Activated CD4-positive, alpha-beta T cell treated with anti-CD3 and anti-CD28 coated beads, Interleukin-2, Interleukin-6, amounts not matched to agents 100 ng/mL and 50 ng/mL, durations not matched to agents 16 hours and 8 hours (primary cell): ENCODE measurements at regions not wholly inside any gene's neighbourhood (a gene's known extent, or its start where the extent isn't known, plus 50 kb on each side); places are given as distances from the start of the nearest gene placed in this dataset.
"Not testable (repeated sequence)": the region's sequence is repeated elsewhere in the genome, so short reads cannot be mapped to it uniquely, and the experiment has no call there.

Source experiments
- DNase-seq: peaks from one replicate; pipeline ENCODE4 v3.0.0-alpha.2; 2020

GRCh38 chr10:2414039-2414438, 653.3 kb upstream of the PFKP start:
- DNase-seq = no peak

DNA sequence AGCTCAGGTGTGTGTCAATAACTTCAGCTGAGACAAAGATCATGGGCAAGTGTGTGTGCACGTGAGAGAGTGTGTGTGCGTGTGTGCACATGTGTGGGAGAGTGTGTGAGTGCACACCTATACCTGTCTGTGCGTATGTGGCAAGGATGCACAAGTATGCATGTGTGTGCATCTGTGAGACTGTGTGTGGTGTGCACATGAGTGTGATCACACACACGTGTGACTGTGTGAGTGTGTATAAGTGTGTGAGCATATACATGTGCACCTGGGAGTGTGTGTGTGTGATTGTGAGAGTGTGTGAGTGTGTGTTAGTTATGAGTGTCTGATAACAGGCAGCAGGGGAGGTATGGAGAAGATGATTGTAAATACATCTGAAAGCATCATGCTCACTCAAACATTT, 657.3 kb upstream of the PFKP start:
- no peak for DNase-seq

- DNase-seq = no peak
These were observed 664.1 kb upstream of the ADARB2 start for GRCh38 chr10:2401459-2401858.

- no peak for DNase-seq
These were observed 662.2 kb upstream of the ADARB2 start for GRCh38 chr10:2399482-2399881.

DNA sequence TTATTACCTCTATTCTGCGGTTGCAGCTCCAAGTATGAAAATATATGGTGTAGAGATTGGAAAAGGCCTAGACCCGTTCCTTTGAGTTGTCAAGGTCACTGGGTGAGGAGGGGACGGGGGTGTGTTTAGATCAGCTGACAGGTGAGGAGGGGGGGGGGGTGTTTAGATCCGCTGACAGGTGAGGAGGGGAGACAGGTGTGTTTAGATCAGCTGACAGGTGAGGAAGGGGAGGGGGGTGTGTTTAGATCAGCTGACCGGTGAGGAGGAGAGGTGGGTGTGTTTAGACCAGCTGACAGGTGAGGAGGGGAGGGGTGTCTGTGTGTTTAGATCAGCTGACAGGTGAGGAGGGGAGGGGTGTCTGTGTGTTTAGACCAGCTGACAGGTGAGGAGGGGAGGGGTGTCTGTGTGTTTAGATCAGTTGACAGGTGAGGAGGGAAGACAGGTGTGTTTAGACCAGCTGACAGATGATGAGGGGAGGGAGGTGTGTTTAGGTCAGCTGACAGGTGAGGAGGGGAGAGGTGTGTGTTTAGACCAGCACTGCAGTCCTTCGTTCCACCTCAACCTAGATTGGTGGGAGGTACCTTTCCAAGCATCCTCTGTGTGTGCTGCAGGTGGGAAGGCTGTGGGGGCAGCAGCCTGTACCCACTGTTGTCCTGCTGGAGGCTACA, 655.0 kb upstream of the ADARB2 start:
- DNase-seq = no peak

GRCh38 chr10:2387672-2388071, 650.3 kb upstream of the ADARB2 start:
- DNase-seq = no peak

GRCh38 chr10:2387261-2387660, 649.9 kb upstream of the ADARB2 start:
- DNase-seq = no peak

- no peak for DNase-seq
These were observed 642.9 kb upstream of the ADARB2 start for GRCh38 chr10:2380218-2380617.

- no peak for DNase-seq
These were observed 629.8 kb upstream of the ADARB2 start for GRCh38 chr10:2367083-2367482.

GRCh38 chr10:2366264-2366931, 629.1 kb upstream of the ADARB2 start:
- no peak for DNase-seq

- no peak for DNase-seq
These were observed 625.0 kb upstream of the ADARB2 start for GRCh38 chr10:2362331-2362730.

DNA sequence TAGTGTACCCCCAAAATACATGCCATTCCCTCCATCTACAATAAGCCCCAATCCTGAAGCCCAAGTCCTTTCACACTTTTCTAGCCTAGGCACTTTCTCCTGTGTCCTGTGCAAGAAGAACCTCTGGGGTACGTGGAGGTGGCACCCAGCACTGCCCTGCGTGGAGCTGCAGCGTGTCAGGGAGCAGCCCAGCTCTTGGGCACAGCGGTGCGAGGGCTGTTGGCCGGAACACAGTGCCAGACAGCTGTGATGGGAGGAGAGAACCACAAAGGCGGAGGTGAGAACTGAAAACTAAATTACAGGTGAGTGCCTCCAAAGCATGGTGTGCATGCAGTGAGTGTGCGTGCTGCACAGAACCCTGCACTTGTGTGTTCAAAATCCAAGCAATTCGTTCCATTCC, 621.3 kb upstream of the ADARB2 start:
- DNase-seq = no peak

DNA sequence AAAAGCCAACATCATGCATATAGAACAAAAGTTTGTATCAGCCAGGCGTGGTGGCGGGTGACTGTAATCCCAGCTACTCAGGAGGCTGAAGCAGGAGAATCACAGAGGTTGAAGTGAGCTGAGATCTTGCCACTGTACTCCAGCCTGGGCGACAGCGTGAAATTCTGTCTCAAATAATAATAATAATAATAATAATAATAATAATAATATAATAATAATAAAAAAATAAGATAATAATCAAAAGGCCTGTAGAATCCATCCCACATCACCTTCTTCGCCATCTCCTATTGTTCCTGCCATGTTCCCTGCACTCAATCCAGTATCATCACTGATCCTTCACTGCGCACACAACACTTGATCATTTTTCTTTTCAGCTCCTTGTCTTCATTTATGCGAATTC, 619.3 kb upstream of the ADARB2 start:
- DNase-seq = no peak

DNA sequence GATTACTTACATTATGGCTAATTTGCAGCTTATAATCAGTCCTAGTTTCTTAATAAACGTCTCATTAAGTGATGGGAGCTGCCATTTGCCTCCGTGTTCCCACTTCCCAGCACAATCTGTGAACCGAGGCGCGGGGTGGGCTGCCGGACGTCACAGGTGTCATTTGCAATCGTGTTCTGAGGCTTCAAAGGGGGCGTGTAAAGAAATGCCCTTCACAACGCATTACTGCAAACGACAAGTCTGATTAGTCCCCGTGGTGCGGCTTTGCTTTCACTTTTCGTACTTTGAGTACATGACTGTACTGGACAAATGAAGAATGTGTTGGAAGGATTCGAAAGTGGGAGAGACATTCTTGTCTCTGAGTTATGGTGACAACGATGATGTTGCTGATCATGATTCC, 614.2 kb upstream of the ADARB2 start:
- no peak for DNase-seq

GRCh38 chr10:2342206-2342605, 604.9 kb upstream of the ADARB2 start:
- no peak for DNase-seq

DNA sequence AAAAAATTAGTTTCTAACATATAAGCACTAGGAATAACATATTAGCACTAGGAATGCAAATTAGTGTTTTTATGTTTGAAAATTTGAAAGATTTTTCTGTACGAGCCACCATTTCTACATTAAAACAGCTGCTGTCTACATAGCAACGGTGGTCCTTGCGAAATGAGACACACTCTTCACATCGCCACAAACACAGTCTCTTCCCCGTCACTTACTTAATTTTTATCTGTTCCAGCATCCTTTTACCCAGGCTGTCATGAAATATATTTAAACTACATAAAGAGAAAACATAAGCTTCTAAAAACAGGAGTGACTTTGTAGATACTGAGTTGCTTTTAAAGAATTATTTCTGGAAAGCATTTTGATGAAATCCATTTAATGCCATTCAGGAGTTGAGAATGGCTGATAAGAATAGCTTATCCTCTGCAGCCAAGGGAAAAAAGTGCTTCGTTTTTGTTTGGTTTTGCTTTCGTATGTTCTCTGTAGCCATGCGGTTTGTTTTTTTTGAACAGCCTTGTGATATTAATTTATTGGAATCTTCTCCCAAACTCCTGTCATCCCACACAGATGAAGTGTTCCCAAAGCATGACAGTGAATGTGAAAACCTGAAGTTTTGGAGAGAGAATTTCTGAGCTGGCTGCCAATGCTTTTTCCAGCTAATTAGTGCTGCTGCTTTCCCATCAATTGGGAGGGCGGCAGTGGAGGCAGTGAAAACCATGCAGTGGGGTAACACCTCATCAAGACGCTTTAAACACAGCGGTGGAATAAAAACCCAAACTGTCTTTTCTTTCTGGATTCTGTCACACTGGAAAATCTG, 603.7 kb upstream of the ADARB2 start:
- no peak for DNase-seq

GRCh38 chr10:2335626-2336025, 598.3 kb upstream of the ADARB2 start:
- DNase-seq = no peak

DNA sequence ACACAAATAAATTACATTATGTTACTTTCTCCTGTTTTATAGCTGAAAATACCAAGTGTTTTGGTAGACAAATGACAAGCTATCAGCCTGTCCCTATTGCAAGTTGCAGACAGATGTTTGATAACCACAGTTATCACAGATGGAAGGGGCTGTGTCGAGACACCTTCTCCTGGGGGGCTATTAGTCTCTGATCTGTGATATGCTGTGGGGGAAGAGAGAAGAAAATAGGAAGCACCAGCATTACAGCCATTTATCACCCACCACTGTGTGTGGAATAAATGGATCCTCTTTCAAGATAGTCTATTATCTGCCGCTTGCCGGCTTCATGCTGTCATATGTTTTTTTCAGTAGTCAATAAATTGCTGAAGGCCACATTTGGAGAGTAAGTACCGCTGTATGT, 597.2 kb upstream of the ADARB2 start:
- no peak for DNase-seq

DNA sequence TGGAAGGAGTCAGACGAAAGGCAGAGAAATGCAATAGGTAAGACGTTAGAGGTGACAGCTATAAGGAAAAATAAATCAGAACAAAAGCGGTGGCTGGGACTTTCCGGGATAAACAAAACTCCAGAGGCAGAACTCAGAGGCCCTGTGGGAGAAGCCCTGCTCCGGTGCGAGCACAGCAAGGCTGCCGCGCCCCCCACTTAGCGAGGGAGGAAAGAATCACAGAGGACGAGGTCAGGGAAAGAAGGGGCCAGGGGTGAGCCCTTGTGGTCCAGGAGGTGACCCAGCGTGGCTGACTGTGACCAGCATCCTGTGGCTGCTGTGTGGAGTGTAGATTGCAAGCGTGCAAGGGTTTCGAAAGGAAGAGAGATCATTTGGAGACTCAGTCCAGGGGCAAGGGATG, 591.8 kb upstream of the ADARB2 start:
- no peak for DNase-seq

- no peak for DNase-seq
These were observed 589.1 kb upstream of the ADARB2 start for GRCh38 chr10:2326411-2326810.

DNA sequence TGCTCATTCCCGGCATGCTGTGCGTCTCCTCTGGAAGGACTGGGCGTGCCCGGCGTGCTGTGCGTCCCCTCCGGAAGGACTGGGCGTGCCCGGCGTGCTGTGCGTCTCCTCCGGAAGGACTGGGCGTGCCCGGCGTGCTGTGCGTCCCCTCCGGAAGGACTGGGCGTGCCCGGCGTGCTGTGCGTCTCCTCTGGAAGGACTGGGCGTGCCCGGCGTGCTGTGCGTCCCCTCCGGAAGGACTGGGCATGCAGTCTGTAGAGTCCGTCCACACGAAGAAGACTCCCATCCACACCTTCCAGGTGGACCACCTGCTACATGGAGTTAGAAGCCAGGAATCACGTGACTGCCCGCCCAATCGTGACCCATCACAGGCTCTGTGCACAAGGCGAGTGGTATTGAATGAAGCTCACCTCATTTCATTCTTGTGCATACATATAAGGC, 577.7 kb upstream of the ADARB2 start:
- DNase-seq = not testable (repeated sequence)

- no peak for DNase-seq
These were observed 568.8 kb upstream of the ADARB2 start for GRCh38 chr10:2306081-2306480.

GRCh38 chr10:2303169-2303568, 565.8 kb upstream of the ADARB2 start:
- DNase-seq = no peak

DNA sequence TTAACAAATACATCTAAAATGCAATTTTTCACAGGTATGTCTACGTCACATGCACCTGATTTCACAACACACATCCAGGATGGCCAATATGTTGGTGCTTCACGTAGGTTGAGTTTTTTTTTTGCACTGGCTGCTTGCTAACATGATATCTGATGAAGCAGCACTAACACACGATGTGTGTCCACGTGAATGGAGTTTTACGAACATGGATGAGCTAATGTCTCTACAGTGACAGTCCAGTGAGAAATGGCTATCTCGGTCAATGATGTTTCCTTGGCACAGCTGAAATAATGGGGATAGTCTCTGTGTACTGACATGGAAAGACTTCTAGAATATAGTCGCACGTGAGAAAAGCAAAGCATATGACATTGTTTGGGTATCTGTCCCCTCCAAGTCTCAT, 563.9 kb upstream of the ADARB2 start:
- DNase-seq = no peak
